ENCODE measurements at regions not wholly inside any gene's neighbourhood (a gene's known extent, or its start where the extent isn't known, plus 50 kb on each side); places are given as distances from the start of the nearest gene placed in this dataset.

- no peak for TF ChIP-seq CTCF (IDR thresholded peaks at IDR 0.05; ENCODE audit: poor library complexity, severe bottlenecking)
- ATAC-seq (ENCODE audit: low read depth), result no peak
- Histone ChIP-seq H3K9me3 (ENCODE audit: severe bottlenecking) (no peaks in the 10 kb centered on the region), H3K4me1 (ENCODE audit: insufficient read depth, poor library complexity, severe bottlenecking) (no peaks in the 10 kb centered on the region), H3K27ac (ENCODE audit: poor library complexity, severe bottlenecking) (no peak overlapping the region), H3K4me3 (ENCODE audit: severe bottlenecking) (no peak overlapping the region), H3K36me3 (ENCODE audit: low read depth) (no peaks in the 10 kb centered on the region), H3K27me3 (ENCODE audit: insufficient read depth, poor library complexity, severe bottlenecking) (no peaks in the 10 kb centered on the region)
- DNase-seq (ENCODE audit: low spot score), result no peak
Observed at GRCh38 chr19:29120466-29120865, 92.5 kb downstream of the UQCRFS1 start.

- no peak overlapping the region for H3K4me3 ChIP-seq (ENCODE audit: severe bottlenecking)
- ATAC-seq (ENCODE audit: low read depth), result peak; percentile 41; the same call in 1 of the 3 replicates
- H3K27ac ChIP-seq (ENCODE audit: poor library complexity, severe bottlenecking), result no peak overlapping the region
- TF ChIP-seq CTCF (IDR thresholded peaks at IDR 0.05; ENCODE audit: poor library complexity, severe bottlenecking), result no peak
- H3K4me1 ChIP-seq (ENCODE audit: insufficient read depth, poor library complexity, severe bottlenecking), result no peaks in the 10 kb centered on the region
- H3K27me3 ChIP-seq (ENCODE audit: insufficient read depth, poor library complexity, severe bottlenecking), result no peaks in the 10 kb centered on the region
- no peaks in the 10 kb centered on the region for H3K9me3 ChIP-seq (ENCODE audit: severe bottlenecking)
- H3K36me3 ChIP-seq (ENCODE audit: low read depth), result no peaks in the 10 kb centered on the region
- no peak for DNase-seq (ENCODE audit: low spot score)
Observed at GRCh38 chr19:29119590-29119989, 93.4 kb downstream of the UQCRFS1 start.

DNA sequence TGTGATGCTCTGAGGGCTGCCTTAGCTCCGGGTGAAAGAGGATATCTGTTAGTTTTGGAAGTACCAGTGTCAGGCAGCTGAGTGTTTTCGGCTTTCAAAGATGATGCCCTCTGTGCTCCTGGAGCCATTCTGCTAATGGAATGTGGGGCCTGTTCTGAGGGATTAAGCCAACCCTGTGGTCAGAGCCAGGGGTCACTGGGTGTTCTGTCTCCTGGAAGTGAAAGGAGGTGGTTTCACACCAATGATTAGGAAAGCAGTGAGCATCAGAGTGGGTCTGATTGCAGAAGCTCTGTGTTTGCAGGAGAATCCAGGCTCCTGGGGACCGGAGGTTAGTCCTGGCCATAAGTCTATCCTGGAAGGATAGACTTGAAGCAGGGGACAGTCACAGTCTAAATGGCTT, 94.6 kb downstream of the UQCRFS1 start:
- Histone ChIP-seq H3K4me3 (ENCODE audit: severe bottlenecking) (no peak overlapping the region), H3K9me3 (ENCODE audit: severe bottlenecking) (no peaks in the 10 kb centered on the region), H3K27ac (ENCODE audit: poor library complexity, severe bottlenecking) (no peak overlapping the region), H3K36me3 (ENCODE audit: low read depth) (no peaks in the 10 kb centered on the region), H3K27me3 (ENCODE audit: insufficient read depth, poor library complexity, severe bottlenecking) (no peaks in the 10 kb centered on the region), H3K4me1 (ENCODE audit: insufficient read depth, poor library complexity, severe bottlenecking) (no peaks in the 10 kb centered on the region)
- TF ChIP-seq CTCF (IDR thresholded peaks at IDR 0.05; ENCODE audit: poor library complexity, severe bottlenecking), result no peak
- ATAC-seq (ENCODE audit: low read depth) (no peak), DNase-seq (ENCODE audit: low spot score) (no peak)

- no peak overlapping the region for H3K4me3 ChIP-seq (ENCODE audit: severe bottlenecking)
- ATAC-seq (ENCODE audit: low read depth) (no peak), DNase-seq (ENCODE audit: low spot score) (no peak)
- no peaks in the 10 kb centered on the region for H3K9me3 ChIP-seq (ENCODE audit: severe bottlenecking)
- no peak overlapping the region for H3K27ac ChIP-seq (ENCODE audit: poor library complexity, severe bottlenecking)
- no peak for TF ChIP-seq CTCF (IDR thresholded peaks at IDR 0.05; ENCODE audit: poor library complexity, severe bottlenecking)
- H3K4me1 ChIP-seq (ENCODE audit: insufficient read depth, poor library complexity, severe bottlenecking), result no peaks in the 10 kb centered on the region
- H3K36me3 ChIP-seq (ENCODE audit: low read depth), result no peaks in the 10 kb centered on the region
- no peaks in the 10 kb centered on the region for H3K27me3 ChIP-seq (ENCODE audit: insufficient read depth, poor library complexity, severe bottlenecking)
Observed at GRCh38 chr19:29117926-29118325, 95.0 kb downstream of the UQCRFS1 start.

GRCh38 chr19:29115181-29115580, 97.8 kb downstream of the UQCRFS1 start:
- Histone ChIP-seq H3K27me3 (ENCODE audit: insufficient read depth, poor library complexity, severe bottlenecking) (no peaks in the 10 kb centered on the region), H3K4me3 (ENCODE audit: severe bottlenecking) (no peak overlapping the region), H3K27ac (ENCODE audit: poor library complexity, severe bottlenecking) (no peak overlapping the region), H3K4me1 (ENCODE audit: insufficient read depth, poor library complexity, severe bottlenecking) (no peaks in the 10 kb centered on the region), H3K36me3 (ENCODE audit: low read depth) (no peaks in the 10 kb centered on the region), H3K9me3 (ENCODE audit: severe bottlenecking) (no peaks in the 10 kb centered on the region)
- TF ChIP-seq CTCF (IDR thresholded peaks at IDR 0.05; ENCODE audit: poor library complexity, severe bottlenecking), result no peak
- ATAC-seq (ENCODE audit: low read depth) (no peak), DNase-seq (ENCODE audit: low spot score) (no peak)
